ENCODE measurements at regions not wholly inside any gene's neighbourhood (a gene's known extent, or its start where the extent isn't known, plus 50 kb on each side); places are given as distances from the start of the nearest gene placed in this dataset.

GRCh38 chr2:101540518-101540917 is 65.6 kb upstream of the RFX8 start:
- ChIA-PET POLR2A (no interaction called here), CTCF (no interaction called here)
- Histone ChIP-seq H3K79me2 (ENCODE audit: control insufficient read depth, insufficient read depth, low read length) (no peaks in the 10 kb centered on the region), H3K4me2 (ENCODE audit: insufficient read depth, low read length) (no peak overlapping the region), H3K4me1 (ENCODE audit: control insufficient read depth, extremely low read depth, insufficient read depth, low read length) (peaks cover 4% of the 10 kb centered on the region), H3K27ac (ENCODE audit: insufficient read depth, low read depth, low read length) (no peak overlapping the region), H3K9me1 (replicated peaks; ENCODE audit: control insufficient read depth, extremely low read depth, insufficient read depth, low read length) (no peaks in the 10 kb centered on the region), H4K20me1 (replicated peaks; ENCODE audit: control insufficient read depth, extremely low read depth, insufficient read depth, low read length) (no peaks in the 10 kb centered on the region), H3K4me3 (replicated peaks in 1 of 3; ENCODE audit: insufficient read depth in 1 of 3, low read depth in 1 of 3, low read length in 3 of 3) (no peak overlapping the region), H3K27me3 (ENCODE audit: control insufficient read depth in 2 of 2, insufficient read depth in 2 of 2, low read length in 2 of 2) (no peaks in the 10 kb centered on the region), H3K9ac (replicated peaks; ENCODE audit: extremely low read depth, insufficient read depth, low read length) (no peak overlapping the region), H2AFZ (ENCODE audit: low read depth, low read length) (no peak overlapping the region), H3K36me3 (ENCODE audit: control insufficient read depth in 2 of 2, extremely low read depth in 1 of 2, insufficient read depth in 2 of 2, low read length in 2 of 2) (no peaks in the 10 kb centered on the region), H3K9me3 (replicated peaks; ENCODE audit: control insufficient read depth, insufficient read depth, low read length) (no peaks in the 10 kb centered on the region)
- no peak for FAIRE-seq
- dilution Hi-C loops (cut with MboI; ENCODE audit: extremely low pct_ligation_motif_present, low sequenced_read_pairs), result no loop called here
- no TSS peak for BruUV-seq (replicated peaks)
- no peak for DNase-seq (ENCODE audit: low read depth, low spot score)
- intact Hi-C loops (cut with micrococcal nuclease), result no loop called here
- TF ChIP-seq CTCF (IDR thresholded peaks at IDR 0.05; ENCODE audit: extremely low read depth in 1 of 2, insufficient read depth in 1 of 2, low read depth in 1 of 2, low read length in 2 of 2), result no peak
- TF ChIP-seq POLR2A (IDR thresholded peaks at IDR 0.05; ENCODE audit: low read depth, low read length), result no peak
- TF ChIP-seq, protein P1, sequence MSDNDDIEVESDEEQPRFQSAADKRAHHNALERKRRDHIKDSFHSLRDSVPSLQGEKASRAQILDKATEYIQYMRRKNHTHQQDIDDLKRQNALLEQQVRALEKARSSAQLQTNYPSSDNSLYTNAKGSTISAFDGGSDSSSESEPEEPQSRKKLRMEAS (IDR thresholded peaks at IDR 0.05; ENCODE audit: insufficient read depth, insufficient read length), result no peak
- no peak for TF ChIP-seq EZH2 (IDR thresholded peaks at IDR 0.05; ENCODE audit: borderline replicate concordance, low read depth, low read length, severe bottlenecking)
- no peak for TF ChIP-seq POLR2AphosphoS5 (IDR thresholded peaks at IDR 0.05; ENCODE audit: insufficient read depth, low read depth, low read length)
- no peak for TF ChIP-seq MYC (IDR thresholded peaks at IDR 0.05; ENCODE audit: low read depth, low read length)
- no peak for TF ChIP-seq FOS (IDR thresholded peaks at IDR 0.05; ENCODE audit: borderline replicate concordance, insufficient read depth, low read length)
- TF ChIP-seq GATA2 (IDR thresholded peaks at IDR 0.05; ENCODE audit: insufficient read depth, insufficient read length, low read depth, low read length), result no peak
- no peak for TF ChIP-seq JUN (IDR thresholded peaks at IDR 0.05; ENCODE audit: borderline replicate concordance, insufficient read depth, insufficient read length, low read depth)
